GM18511 (cell line): ENCODE measurements at regions not wholly inside any gene's neighbourhood (a gene's known extent, or its start where the extent isn't known, plus 50 kb on each side); places are given as distances from the start of the nearest gene placed in this dataset.
"Not testable (repeated sequence)": the region's sequence is repeated elsewhere in the genome, so short reads cannot be mapped to it uniquely, and the experiment has no call there.

Experiments
- ATAC-seq: cut with Tn5 transposase; IDR thresholded peaks from one replicate; pipeline ENCODE4 v1.9.1; 2021; ENCODE audit warnings: mild to moderate bottlenecking, moderate library complexity; ENCODE audit not compliant: unreplicated experiment

DNA sequence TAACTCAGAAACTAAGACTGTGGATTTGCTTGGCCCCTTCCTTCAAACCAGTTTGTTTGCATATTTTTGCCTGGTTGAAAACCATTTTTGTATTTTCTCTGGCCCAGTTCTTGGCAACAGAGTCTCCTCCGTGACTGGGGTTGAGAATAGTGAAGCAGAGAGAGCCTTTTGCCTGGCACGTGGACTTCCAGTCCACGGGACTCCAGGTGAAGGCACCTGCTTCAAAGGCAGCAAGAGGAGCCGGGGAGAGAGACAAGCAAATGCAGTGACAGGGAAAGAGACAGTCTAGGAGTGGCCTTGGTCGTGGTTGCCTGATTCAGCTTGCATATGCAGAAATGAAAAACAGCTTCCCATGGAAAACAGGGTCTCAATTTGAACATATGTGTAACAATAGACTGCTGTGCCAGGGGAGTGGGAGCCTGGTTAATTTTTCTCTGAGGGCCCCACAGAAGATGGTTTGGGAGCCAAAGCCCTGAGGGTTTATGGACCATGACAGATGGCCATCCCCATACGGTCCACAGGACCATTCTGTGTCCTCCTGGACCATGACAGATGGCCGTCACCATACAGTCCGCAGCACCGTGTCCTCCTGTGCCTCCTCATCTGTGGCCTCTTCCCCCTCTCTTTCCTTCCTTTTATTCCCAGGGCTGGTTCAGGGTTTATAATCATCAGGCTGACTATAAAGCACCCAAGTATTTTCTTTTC lies 272.2 kb upstream of the RASGEF1B start:
- ATAC-seq, result no peak

DNA sequence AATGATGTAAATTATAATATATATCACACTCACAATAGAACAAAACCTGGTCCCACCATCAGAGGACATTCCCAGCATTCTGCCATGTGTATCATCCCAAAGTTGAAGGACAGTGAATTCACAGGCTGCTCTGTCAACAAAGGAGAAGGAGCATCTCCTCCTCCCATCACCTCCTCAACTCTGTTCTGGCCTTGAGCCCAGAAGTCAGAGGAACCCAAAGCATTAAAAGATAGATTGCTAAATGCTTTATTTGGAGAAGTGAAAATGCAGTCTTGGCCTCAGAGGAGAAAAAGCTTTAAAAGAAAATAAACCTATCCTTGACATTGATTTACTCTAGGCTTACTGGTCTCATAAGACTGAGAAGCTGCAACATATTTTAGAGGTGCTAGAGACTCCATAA lies 268.8 kb upstream of the RASGEF1B start:
- no peak for ATAC-seq

DNA sequence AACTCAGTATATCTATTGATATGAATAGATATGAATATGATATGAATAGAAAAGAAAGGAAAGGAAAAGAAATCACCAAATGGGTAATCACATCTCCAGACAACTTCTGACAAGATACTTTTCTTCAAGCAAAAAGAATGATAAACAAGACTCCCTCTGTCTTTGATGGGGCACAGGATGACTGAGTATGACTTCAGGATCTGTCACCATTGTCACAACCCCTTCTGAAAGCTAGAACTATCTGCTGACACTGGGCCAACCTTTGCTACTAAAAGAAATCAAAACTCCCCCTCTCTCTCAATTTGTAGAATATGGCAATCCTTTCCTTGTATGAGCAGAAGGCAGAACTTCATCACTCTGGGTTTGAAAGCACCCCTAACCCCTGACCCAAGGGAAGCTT lies 267.2 kb upstream of the RASGEF1B start:
- no peak for ATAC-seq

DNA sequence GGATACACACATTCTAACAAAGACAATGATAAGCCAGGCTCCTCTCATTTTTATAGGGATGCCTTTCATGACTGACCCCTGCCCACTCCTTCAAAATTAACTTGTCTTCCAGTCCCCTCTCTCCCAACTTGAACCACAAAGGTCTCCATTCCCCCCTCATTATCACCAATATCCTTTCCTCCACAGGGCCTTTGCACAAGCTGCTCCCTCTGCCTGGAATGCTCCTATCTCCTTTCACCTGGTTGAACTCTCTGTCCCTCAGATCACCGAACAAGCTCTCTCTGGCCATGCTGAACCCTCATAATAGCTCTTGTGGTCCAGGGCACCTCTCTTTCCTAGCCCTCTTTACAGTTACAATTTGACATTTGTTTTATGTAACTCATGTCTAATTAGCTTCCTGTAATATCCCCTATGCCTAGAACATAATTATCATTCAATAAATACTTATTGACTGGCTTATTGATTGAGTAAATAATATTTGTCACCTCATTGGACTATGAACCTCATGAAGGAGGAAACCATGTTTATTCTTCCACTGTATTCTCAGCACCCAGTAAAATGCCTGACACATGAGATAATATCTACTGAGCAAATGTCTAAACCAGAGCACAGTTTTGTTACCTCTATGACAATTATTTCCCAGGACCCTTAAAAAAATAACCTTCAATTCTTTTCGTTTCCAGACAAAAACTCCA lies 266.3 kb upstream of the RASGEF1B start:
- no peak for ATAC-seq

DNA sequence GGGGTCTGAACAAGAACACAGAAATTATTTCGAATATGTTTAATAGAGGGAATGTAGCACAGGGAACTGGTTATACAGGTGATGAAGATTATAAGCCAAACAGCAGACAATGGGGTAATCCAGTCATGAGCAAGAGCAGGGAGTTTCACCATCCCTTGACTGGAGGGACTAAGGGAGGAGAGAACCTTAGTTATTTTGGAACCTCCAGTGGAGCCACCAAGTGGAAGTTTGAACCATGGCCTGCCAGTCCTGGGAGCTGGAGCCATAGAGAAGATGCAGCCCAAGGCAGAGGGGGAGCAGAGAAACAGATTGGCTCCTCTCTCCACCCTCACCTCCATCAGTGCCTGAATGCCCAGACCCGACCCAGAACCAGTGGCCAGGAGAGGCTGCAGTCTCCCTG lies 264.6 kb upstream of the RASGEF1B start:
- ATAC-seq, result no peak

DNA sequence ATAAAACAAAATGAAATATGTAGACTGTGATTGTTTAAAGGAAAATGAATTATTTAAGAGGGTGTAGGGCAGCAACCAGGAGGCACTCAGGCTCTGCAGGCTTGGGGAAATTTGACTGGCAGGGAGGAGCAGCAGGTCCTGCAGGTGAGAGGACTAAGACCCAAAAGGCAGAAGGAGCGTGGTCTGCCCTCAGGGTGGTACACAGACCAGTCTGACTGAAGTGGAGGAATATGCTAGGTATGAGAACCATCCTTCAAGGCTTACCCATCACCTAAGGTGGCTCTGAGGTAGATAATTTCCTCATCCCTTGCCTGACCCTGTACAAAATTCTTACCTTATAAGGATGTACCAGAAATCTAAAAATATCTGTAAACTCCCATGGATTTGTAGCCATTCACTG lies 261.3 kb upstream of the RASGEF1B start:
- no peak for ATAC-seq

DNA sequence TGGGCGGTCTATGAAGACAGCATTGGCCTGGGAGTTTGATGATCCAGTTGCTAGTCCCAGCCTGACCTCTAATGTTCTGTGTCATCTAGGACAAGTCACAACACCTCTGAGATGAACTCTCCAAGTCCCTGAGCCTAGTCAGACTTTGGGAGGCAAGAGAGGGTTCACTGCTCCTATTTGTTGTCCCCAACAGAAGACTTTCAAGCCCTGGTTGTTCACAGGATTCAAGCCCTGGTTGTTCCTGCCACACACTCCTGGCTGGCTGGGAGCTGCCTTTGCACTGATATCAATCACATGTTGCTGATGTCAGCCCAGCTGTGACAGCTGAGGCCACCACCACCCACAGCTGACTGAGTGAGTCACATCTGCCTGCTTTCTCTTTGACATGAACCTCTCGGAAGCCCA lies 253.2 kb upstream of the RASGEF1B start:
- peak; percentile 98 for ATAC-seq

DNA sequence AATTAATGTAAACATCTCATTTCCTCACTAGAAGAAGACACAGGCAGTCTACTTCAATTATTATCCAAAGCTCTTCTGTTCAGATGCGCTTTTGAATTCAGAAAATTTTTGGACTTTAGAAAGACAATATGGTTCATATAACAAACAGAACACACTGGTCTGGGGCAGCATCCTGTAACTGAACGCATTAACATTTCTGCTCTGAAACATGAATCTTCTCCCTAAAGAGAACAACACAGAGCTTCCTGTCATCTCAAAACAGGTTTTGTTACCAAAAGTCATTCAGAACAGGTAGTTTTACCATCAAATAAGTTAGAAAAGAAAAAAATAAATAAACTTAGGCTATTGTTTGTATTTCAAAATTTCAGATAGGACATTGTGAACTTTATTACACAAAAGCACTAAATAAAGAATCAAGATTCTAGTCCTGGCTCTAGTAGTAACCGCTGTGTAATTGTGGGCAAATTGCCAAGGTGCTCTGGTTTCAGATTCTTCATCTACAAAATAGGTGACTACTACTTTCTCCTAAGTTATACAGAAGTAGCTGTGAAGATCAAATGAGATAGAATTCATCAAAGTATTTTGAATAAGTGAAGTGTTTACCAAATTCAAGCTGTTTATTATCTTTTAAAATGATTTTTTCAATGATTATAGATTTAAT lies 252.3 kb upstream of the RASGEF1B start:
- no peak for ATAC-seq

DNA sequence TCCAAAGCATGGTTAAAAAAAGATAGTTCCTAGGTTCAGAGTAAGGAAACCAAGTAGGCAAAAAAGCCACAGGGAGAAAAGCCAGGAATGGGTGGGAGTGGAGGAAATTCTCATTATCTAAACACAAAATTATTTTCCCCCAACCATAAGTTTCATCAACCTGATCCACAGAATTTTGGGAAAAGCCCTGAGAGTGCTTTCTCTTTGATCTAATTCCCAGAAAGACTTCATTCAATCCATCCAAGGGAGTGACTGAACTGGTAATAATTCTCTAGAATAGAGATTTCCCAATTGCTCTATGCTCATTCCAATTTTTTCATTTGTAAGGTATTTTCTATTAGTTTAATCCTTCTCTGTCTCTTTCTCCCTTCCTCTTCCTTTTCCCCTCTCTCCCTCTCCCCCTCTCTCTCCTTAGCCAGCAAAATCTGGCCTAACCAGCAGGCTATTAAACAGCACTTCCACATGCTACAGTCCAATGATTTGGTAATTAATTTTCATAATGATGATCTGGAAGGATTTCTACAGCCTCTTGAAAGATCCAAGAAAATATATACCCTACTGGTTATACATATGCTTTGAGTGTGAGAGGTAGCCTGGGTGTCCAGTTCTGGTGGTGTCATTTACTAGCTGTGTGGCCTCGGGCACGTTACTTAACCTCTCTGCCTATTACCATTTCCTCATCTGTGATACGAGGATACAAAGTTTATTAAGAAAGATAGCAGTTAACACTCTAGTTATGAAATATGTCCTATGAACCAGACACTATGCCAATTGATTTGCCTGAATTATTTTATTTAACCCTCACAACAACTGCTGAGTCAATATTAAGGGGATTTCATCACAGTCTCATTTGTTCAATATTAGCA lies 251.5 kb upstream of the RASGEF1B start:
- ATAC-seq, result no peak

DNA sequence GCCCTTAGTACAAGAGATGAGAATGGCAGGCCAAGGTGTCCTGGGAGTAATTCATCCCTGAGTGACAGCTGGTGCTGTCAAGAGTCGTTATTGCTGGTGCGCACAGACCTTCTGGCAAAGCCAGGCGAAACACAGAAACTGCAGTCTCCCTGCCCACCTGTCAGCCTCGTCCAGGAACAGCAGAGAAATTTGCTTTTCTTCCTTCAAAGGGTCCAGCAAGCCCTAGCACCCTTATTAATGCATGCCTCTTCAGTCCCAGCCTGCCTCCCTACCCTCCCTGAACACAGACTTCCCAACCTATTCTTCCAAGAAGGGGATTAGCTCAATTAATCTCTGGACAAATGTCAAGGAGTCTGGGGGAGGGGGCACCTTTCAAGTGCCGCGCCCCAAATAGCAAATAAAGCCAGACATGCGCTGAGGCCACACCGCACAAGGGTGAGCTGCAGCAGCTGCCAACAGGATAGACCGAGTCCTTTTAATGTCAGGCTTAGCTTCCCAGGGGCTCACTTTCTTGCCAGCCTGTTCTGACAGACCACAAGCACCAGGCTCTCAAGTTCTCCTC lies 250.7 kb upstream of the RASGEF1B start:
- no peak for ATAC-seq

DNA sequence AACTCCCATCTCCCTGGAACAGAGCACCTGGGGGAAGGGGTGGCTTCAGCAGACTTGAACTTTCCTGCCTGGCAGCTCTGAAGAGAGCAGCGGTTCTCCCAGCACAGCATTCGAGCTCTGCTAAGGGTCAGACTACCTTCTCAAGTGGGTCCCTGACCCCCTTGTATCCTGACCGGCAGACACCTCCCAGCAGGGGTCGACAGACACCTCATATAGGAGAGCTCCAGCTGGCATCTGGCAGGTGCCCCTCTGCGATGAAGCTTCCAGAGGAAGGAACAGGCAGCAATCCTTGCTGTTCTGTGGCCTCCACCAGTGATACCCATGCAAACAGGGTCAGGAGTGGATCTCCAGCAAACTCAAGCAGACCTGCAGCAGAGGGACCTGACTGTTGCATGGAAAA lies 244.1 kb upstream of the RASGEF1B start:
- no peak for ATAC-seq

DNA sequence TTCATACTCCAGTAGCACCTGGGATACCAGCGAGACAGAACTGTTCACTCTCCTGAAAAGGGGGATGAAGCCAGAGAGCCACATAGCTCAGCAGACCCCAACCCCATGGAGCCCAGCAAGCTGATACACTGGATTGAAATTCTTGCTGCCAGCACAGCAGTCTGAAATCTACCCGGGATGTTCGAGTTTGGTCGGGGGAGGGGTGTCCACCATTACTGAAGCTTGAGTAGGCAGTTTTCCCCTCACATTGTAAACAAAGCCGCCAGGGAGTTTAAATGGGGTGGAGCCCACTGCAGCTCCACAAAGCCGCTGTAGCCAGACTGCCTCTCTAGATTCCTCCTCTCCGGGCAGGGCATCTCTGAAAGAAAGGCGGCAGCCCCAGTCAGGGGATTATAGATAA lies 243.7 kb upstream of the RASGEF1B start:
- ATAC-seq, result not testable (repeated sequence)

DNA sequence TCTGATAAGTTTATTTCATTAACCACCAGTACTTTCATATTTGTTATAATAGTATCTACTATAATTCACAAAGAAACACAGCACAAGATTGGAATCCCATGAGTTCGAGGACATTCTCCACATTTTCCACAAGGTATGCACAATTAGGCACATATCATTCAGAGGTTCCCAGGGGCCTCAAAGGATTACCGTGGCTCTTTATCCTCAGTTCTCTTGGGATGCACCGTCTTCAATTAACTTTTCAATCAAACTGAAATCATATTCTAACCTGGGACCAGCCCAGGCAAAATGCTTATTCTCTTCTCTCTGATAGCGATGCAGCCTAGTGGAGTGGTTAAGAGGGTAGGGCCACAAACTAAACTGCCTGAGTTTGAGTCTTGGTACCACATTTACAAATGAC lies 242.6 kb upstream of the RASGEF1B start:
- ATAC-seq, result no peak

DNA sequence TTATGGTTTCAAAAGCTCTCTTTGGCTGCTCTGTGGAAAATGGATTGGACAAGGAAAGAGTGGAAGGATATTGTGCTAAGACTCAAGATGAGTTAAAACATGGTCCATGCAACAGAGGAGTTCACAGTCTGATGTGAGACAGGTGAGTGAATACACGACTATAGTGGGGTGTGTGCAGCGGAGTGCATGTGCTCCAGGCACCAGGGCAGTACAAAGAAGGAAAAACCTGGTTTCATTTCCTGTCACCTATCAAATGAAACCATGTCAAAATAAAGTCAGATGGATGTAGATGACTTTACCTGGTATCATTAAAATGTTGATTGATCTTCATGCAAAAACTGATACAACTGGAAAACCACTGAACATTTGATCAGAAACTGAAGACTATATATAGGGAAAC lies 241.0 kb upstream of the RASGEF1B start:
- ATAC-seq, result no peak

DNA sequence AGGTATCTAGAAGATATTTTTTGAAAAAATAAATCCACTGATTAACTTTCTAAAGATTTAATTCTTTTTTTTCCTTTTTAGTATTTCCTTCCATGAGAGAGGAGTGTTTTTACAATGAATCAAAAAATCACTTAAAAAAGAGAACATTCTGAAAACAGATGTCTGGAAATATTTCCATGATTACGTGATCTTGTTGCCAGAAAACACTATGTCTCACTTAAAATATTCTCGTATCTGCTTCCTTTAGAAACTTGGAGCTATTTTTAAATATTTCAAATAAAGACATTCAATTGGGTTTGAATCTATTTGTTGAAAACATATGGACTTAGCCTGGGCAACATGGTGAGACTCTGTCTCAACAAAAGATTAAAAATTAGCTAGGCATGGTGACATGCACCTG lies 232.8 kb upstream of the RASGEF1B start:
- ATAC-seq, result no peak

DNA sequence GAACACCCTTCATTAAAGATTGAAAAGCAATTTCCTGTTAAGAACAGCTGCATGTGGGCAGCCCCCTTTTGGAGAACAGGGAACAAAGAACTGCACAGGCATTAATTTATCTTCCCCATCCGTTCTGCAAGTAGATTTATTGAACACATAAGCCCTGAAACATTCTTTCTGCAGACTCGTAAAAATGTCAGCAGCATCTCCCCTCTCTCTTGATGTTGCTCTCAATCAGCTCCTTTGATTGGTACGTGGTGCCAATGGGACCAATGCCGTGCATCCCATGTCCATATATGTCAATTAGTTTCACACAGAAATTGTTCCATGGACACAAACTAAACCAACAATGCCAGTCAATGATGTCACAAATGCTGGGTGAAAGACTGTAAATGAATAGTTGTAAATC lies 228.5 kb upstream of the RASGEF1B start:
- ATAC-seq, result no peak

DNA sequence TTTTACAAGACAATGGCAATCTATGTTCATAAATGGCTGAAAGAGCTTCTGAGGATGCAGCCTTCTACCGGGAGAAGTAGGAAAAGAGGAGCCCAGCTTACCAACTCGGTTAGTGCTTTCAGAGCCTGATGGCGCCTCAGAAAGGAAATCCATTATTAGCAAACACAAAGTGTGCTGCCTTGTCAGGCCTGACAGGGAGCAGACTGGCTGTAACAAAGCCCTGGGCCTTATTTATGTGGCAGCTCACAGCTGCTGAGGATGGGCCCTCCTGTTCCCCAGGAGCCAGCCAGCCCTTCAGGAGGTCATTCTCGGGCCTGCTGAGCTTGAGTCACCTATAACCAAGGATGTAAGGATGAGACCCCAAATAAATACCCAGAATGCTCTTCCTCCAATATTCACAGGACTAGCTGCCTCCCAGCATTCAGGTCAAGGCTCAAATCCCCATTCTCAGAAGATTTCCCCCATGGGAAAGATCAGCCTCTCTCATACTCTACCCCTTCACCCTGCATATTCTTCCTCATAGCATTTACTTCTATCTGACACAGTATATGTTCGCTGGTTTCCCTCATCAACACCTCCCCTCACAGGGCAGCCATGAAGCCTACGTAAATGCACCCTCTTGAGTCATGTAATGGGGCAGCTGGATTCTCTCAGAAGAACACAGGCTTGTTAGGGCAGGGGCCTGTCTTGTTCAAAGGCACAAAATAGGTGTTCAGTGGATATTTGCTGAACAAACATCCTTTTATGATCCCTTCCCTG lies 227.0 kb upstream of the RASGEF1B start:
- no peak for ATAC-seq

DNA sequence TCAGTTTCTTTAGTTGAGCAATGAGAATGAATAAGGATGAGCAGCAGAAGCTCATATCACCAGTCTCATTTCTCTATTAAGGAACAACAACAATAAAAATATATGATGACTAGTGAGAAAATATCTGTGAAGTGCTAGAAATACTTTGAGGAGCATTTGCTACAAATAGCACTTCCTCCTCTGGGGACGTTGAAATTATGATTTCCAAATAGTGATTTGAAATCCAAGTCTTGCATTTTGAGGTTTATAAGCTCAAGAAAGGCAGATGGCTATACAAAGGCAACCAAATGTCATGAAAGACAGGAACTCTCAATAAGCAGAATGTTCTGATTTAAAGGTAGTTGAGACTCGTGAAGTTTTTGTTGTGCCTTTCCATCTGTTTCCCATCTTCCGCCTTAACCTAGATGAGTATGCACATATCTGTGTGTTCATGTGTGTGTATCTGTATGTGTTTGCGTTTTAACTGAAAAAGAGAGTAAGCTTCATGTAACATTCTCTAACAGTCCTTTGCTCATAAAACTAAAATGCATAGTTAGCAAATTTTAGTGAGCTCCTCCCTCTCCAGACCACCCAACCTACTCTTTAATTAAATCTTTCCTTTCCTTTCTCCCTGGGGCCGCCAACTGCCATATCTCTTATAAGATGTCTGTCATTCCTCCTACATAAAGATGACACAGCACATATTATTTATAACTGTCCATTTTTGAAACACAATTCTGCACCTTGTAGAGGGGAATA lies 222.6 kb upstream of the RASGEF1B start:
- no peak for ATAC-seq

DNA sequence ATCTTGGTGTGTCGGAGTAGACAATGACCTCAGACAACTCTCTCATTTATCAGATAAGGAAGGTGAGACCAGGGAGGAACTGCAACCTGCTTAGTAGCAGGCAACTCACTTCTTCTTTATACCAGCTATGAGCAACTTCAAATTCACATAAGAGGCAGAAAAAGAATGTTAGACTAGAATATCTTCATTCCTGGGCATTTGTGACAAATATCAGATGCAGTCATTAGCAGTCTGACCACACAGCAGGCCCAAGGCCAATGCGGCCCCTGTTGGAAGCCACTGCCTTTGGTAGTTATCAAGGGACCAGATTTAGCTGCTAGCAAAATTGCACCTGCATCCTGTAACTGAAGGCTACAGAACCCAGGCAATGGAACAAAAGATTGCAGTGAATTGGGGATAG lies 219.2 kb upstream of the RASGEF1B start:
- no peak for ATAC-seq

DNA sequence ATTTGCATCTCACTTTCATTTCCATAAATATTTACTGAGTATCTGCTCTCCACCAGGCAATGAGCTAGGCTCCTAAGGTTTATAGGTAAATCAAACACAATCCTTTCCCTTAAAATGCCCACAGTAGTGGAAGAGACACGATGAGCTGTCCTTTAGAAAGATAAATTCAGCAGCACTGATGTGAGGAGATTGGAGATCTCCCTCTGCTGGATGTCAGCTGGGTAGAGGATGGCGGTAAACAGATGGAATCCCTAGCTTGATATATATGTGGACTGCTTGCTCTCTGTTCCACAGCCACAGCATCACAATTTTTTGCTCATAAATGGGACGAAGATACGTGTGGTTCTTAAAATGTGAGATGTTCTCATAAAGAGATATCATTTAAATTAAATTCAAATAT lies 216.4 kb upstream of the RASGEF1B start:
- ATAC-seq, result no peak
